Breast epithelium (tissue), 3 donors: ENCODE measurements at regions not wholly inside any gene's neighbourhood (a gene's known extent, or its start where the extent isn't known, plus 50 kb on each side); places are given as distances from the start of the nearest gene placed in this dataset.

Experiments
- POLR2AphosphoS5 ChIP-seq, 3 donors: sonication (generic); formaldehyde crosslinking; IDR thresholded peaks; one replicate each; pipeline ENCODE4 v1.6.1; 2017; ENCODE audit warnings: antibody characterized with exemption in 3 of 3
- TF ChIP-seq, protein P1 (sequence below), 3 donors: fragments of 450-650 bp; IDR thresholded peaks; one replicate each; pipeline ENCODE4 v1.5.1; 2016 to 2017; ENCODE audit warnings: antibody characterized with exemption in 3 of 3, mild to moderate bottlenecking in 3 of 3, moderate library complexity in 3 of 3

DNA sequence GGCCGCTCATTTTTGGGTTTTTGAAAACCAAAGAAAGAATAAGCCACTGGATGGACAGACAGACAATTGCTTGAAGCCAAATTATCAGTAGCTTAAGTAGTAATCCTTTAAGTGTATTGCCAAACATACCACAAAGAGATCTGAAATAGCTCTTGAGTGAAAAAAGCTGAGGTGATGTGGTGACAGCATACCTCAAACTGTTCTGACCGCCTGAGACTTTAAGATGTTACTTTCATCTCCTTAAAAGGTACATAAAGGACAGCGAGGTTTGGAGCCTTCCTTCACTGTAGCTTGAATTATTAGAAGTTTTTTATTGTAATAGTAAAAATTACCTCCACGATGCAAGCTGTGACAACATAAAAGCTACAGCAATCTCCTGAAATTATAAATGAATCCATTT lies 271.5 kb upstream of the FAM241A start:
- TF ChIP-seq, protein P1, sequence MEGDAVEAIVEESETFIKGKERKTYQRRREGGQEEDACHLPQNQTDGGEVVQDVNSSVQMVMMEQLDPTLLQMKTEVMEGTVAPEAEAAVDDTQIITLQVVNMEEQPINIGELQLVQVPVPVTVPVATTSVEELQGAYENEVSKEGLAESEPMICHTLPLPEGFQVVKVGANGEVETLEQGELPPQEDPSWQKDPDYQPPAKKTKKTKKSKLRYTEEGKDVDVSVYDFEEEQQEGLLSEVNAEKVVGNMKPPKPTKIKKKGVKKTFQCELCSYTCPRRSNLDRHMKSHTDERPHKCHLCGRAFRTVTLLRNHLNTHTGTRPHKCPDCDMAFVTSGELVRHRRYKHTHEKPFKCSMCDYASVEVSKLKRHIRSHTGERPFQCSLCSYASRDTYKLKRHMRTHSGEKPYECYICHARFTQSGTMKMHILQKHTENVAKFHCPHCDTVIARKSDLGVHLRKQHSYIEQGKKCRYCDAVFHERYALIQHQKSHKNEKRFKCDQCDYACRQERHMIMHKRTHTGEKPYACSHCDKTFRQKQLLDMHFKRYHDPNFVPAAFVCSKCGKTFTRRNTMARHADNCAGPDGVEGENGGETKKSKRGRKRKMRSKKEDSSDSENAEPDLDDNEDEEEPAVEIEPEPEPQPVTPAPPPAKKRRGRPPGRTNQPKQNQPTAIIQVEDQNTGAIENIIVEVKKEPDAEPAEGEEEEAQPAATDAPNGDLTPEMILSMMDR (IDR thresholded peaks at IDR 0.05): no peak
- no peak for TF ChIP-seq POLR2AphosphoS5 (IDR thresholded peaks at IDR 0.05)
